ENCODE measurements at regions not wholly inside any gene's neighbourhood (a gene's known extent, or its start where the extent isn't known, plus 50 kb on each side); places are given as distances from the start of the nearest gene placed in this dataset.

DNA sequence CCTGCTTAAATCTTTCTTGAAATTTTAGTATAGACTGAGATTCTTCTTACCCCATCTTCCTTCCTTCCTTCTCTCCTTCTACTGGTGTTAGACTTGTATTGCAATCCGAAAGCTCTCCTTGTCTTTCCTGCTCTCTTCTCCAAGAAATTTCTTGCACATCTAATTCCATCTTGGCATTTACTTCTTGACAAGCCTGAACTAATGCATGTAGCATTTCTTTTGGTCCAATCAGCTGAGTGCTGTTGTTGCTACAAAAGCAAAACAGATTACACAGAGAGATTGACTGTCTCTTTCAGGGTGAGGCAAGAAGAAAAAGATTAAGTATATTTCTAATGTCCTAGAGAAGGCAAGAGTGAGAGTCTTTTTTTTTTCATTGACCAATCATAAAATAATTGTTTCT is 51.6 kb upstream of the MAP1B start:
- H3K4me3 Mint-ChIP-seq: no peak overlapping the region
- no peak for ATAC-seq
- Histone ChIP-seq H3K27ac (ENCODE audit: low read length) (no peak overlapping the region), H3K27me3 (ENCODE audit: control insufficient read depth, insufficient read depth, low read length) (no peaks in the 10 kb centered on the region), H3K4me1 (ENCODE audit: control insufficient read depth, insufficient read depth, low read length) (no peaks in the 10 kb centered on the region), H3K9me3 (ENCODE audit: control insufficient read depth, insufficient read depth, low read length) (no peaks in the 10 kb centered on the region), H3K4me3 (ENCODE audit: low read length) (no peak overlapping the region), H3K36me3 (ENCODE audit: control insufficient read depth, insufficient read depth, low read length) (no peaks in the 10 kb centered on the region)
- peaks cover 8 to 36% of the 10 kb centered on the region in 2 donors for H3K27me3 Mint-ChIP-seq (ENCODE audit: low read depth in 2 of 2)
- no peak for DNase-seq
- H3K4me1 Mint-ChIP-seq: no peaks in the 10 kb centered on the region
- no peaks in the 10 kb centered on the region for H3K36me3 Mint-ChIP-seq
- intact Hi-C loops (cut with micrococcal nuclease): no loop called here
- peaks cover 0 to 2% of the 10 kb centered on the region in 2 donors for H3K9me3 Mint-ChIP-seq
- no peak for TF ChIP-seq CTCF (IDR thresholded peaks at IDR 0.05)
- whole genome bisulfite sequencing (ENCODE audit: insufficient coverage): 89% methylated on average over 1 of the region's 1 CpG
- no peak overlapping the region for H3K27ac Mint-ChIP-seq
